ENCODE measurements at regions not wholly inside any gene's neighbourhood (a gene's known extent, or its start where the extent isn't known, plus 50 kb on each side); places are given as distances from the start of the nearest gene placed in this dataset.

DNA sequence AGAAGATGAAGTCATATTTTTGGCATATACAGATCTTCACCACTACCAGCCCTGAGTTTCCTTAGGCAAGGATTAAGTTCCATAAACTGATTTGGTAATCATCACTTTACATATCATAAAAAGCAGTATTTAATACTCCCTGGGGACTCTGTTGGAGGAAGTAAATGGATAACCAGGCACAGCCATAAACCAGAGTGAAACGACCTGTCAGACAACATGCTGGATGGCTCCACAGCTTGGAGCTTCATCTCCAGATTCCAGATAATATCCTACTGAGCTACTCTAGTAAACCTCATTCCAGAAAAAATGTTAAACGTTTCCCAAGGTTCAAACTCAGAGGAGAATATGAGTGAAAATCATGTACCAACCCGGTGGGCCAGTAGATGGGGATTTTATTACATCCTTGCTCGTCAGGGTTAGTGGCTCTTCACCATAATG, 109.2 kb downstream of the BASP1 start:
- H3K27ac ChIP-seq = no peak overlapping the region
- H3K9me3 ChIP-seq = no peaks in the 10 kb centered on the region
- no peaks in the 10 kb centered on the region for H3K36me3 ChIP-seq
- DNase-seq = no peak
- no peak overlapping the region for H3K4me3 ChIP-seq
- peak; percentile 5 for FAIRE-seq
- H3K4me1 ChIP-seq = no peaks in the 10 kb centered on the region
- intact Hi-C loops (cut with DNase I) = no loop called here
- no peaks in the 10 kb centered on the region for H3K27me3 ChIP-seq
- 31 to 34% methylated on average over 4 of the region's 4 CpGs for WGBS, 2 donors
- no peak for ATAC-seq
- TF ChIP-seq, protein P1, sequence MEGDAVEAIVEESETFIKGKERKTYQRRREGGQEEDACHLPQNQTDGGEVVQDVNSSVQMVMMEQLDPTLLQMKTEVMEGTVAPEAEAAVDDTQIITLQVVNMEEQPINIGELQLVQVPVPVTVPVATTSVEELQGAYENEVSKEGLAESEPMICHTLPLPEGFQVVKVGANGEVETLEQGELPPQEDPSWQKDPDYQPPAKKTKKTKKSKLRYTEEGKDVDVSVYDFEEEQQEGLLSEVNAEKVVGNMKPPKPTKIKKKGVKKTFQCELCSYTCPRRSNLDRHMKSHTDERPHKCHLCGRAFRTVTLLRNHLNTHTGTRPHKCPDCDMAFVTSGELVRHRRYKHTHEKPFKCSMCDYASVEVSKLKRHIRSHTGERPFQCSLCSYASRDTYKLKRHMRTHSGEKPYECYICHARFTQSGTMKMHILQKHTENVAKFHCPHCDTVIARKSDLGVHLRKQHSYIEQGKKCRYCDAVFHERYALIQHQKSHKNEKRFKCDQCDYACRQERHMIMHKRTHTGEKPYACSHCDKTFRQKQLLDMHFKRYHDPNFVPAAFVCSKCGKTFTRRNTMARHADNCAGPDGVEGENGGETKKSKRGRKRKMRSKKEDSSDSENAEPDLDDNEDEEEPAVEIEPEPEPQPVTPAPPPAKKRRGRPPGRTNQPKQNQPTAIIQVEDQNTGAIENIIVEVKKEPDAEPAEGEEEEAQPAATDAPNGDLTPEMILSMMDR (IDR thresholded peaks at IDR 0.05) = no peak

DNA sequence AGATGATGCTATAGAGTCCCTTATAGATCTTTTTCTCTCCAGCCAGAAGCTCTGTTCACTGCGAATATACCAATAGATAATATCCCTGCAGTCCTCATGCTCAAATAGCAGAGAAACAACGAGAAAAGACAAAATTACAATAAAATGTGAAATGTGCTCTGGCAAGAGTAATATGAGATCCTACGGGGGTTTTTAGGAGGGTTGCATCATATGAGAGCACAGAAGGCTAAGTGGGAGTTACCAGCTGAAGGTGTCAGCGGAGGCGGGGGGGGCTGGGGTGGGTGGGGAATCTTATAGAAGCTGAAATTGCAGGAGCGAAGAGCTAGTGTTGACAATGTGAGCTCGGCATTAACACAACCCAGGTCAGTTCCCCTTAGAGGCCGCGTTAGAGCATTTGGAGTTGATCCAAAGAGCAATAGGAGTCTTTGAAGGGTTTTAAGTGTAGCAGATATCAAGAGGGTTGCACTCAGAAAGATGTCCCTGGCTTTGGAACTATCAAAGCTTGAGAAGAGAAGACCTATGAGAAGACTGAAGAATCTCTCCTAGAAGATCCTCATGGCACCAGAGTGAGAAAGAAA, 109.7 kb downstream of the BASP1 start:
- no peak for FAIRE-seq
- intact Hi-C loops (cut with DNase I) = no loop called here
- TF ChIP-seq, protein P1 (IDR thresholded peaks at IDR 0.05) = no peak
- Histone ChIP-seq H3K27ac (no peak overlapping the region), H3K4me3 (no peak overlapping the region), H3K9me3 (no peaks in the 10 kb centered on the region), H3K27me3 (no peaks in the 10 kb centered on the region), H3K4me1 (no peaks in the 10 kb centered on the region), H3K36me3 (no peaks in the 10 kb centered on the region)
- WGBS, 2 donors = 55 to 59% methylated on average over 9 of the region's 9 CpGs
- ATAC-seq = no peak
- no peak for DNase-seq

DNA sequence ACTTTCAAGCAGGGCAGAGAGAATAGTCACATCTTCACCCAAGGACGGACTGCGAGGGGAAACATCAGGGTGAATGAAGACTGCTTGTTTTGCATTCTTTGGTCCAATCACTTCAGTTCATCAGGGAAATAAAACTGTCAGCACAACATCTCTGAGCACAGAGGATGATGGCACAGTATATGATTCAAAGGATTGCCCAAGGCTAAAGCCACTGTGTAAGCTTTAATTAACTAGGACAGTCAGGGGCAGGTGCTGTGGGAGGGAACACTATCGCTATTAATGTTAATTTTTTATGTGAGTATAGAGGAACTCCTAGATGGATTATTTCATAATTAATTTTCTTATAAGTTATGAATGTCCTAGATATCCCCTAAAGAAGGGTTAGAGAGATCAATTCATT, 112.1 kb downstream of the BASP1 start:
- Histone ChIP-seq H3K27me3 (no peaks in the 10 kb centered on the region), H3K4me3 (no peak overlapping the region), H3K4me1 (no peaks in the 10 kb centered on the region), H3K27ac (no peak overlapping the region), H3K9me3 (no peaks in the 10 kb centered on the region), H3K36me3 (no peaks in the 10 kb centered on the region)
- TF ChIP-seq, protein P1 (IDR thresholded peaks at IDR 0.05) = no peak
- DNase-seq (no peak), FAIRE-seq (no peak), ATAC-seq (no peak)
- intact Hi-C loops (cut with DNase I) = no loop called here
- 81 to 90% methylated on average over 3 of the region's 3 CpGs for WGBS, 2 donors

- Histone ChIP-seq H3K27me3 (no peaks in the 10 kb centered on the region), H3K4me1 (no peaks in the 10 kb centered on the region), H3K36me3 (no peaks in the 10 kb centered on the region), H3K4me3 (no peak overlapping the region), H3K27ac (no peak overlapping the region), H3K9me3 (no peaks in the 10 kb centered on the region)
- TF ChIP-seq, protein P1 (IDR thresholded peaks at IDR 0.05) = no peak
- WGBS, 2 donors = 28% methylated on average over 2 of the region's 2 CpGs
- DNase-seq (no peak), ATAC-seq (no peak), FAIRE-seq (no peak)
- intact Hi-C loops (cut with DNase I) = no loop called here
These were observed 113.0 kb downstream of the BASP1 start for GRCh38 chr5:17330386-17330785.

DNA sequence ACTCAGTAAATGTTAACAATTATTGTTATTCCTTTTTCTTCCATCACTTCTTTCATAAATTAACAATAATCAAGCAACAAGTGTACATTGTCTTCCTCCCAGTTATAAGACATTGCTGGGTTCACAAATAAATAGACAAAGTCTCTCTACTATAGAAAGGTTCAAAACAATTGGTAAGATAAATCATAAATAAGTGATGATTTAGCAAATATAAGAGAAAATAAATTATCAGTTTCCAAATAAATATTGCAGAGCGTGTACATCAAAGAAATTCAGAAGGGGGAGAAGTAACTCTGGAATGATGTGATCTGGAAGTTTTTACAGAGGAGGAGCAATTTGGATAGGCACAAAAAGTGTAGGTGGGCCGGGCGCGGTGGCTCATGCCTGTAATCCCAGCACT, 114.2 kb downstream of the BASP1 start:
- H3K9me3 ChIP-seq = no peaks in the 10 kb centered on the region
- no peak overlapping the region for H3K27ac ChIP-seq
- 89 to 93% methylated on average over 4 of the region's 4 CpGs for WGBS, 2 donors
- ATAC-seq (no peak), DNase-seq (no peak), FAIRE-seq (no peak)
- no peak overlapping the region for H3K4me3 ChIP-seq
- intact Hi-C loops (cut with DNase I) = no loop called here
- no peaks in the 10 kb centered on the region for H3K4me1 ChIP-seq
- H3K36me3 ChIP-seq = no peaks in the 10 kb centered on the region
- TF ChIP-seq, protein P1 (IDR thresholded peaks at IDR 0.05) = no peak
- H3K27me3 ChIP-seq = no peaks in the 10 kb centered on the region

Data from pancreas (tissue), 10 donors.